ACHN (cell line): ENCODE measurements at regions not wholly inside any gene's neighbourhood (a gene's known extent, or its start where the extent isn't known, plus 50 kb on each side); places are given as distances from the start of the nearest gene placed in this dataset.
A peak's percentile ranks its signal among the peaks of the same experiment; 100 is the strongest.

Source experiments
- DNase-seq: peaks from one replicate; pipeline ENCODE4 v3.0.0-alpha.2; 2015
- in situ Hi-C: cut with HindIII; loops from 2 replicates; pipeline ENCODE4 v1.10.0; 2017; ENCODE audit warnings: low sequenced_read_pairs, low pct_ligation_motif_present, low pct_unique_long_range_greater_than_20kb

GRCh38 chr6:44500074-44500473, 112.6 kb downstream of the CDC5L start:
- in situ Hi-C loops: no loop called here
- DNase-seq: no peak

- in situ Hi-C loops: no loop called here
- DNase-seq: no peak
Measured at GRCh38 chr6:44503471-44503870, 116.0 kb downstream of the CDC5L start.

- in situ Hi-C loops: no loop called here
- DNase-seq: no peak
Measured at GRCh38 chr6:44504301-44504791, 116.8 kb downstream of the CDC5L start.

GRCh38 chr6:44505751-44506150, 118.2 kb downstream of the CDC5L start:
- DNase-seq: no peak
- in situ Hi-C loops: no loop called here

GRCh38 chr6:44507014-44507413, 119.5 kb downstream of the CDC5L start:
- DNase-seq: no peak

GRCh38 chr6:44508646-44509045, 121.1 kb downstream of the CDC5L start:
- in situ Hi-C loops: no loop called here
- no peak for DNase-seq

More at GRCh38 chr6:44507014-44507413, 119.5 kb downstream of the CDC5L start:
- in situ Hi-C loops: no loop called here

GRCh38 chr6:44511126-44511525, 123.6 kb downstream of the CDC5L start:
- DNase-seq: no peak
- in situ Hi-C loops: no loop called here

GRCh38 chr6:44512868-44513741, 125.6 kb downstream of the CDC5L start:
- DNase-seq: peak; percentile 19
- in situ Hi-C loops: no loop called here

- in situ Hi-C loops: no loop called here
- DNase-seq: no peak
Measured at GRCh38 chr6:44514085-44514484, 126.6 kb downstream of the CDC5L start.

- no peak for DNase-seq
- in situ Hi-C loops: no loop called here
Measured at GRCh38 chr6:44514576-44515193, 127.2 kb downstream of the CDC5L start.

GRCh38 chr6:44522871-44523270, 135.4 kb downstream of the CDC5L start:
- in situ Hi-C loops: no loop called here
- no peak for DNase-seq

- in situ Hi-C loops: no loop called here
- no peak for DNase-seq
Measured at GRCh38 chr6:44524476-44525227, 137.1 kb downstream of the CDC5L start.

GRCh38 chr6:44525761-44526351, 138.3 kb downstream of the CDC5L start:
- DNase-seq: no peak
- in situ Hi-C loops: no loop called here

GRCh38 chr6:44527181-44527580, 139.7 kb downstream of the CDC5L start:
- no peak for DNase-seq
- in situ Hi-C loops: no loop called here

- DNase-seq: no peak
- in situ Hi-C loops: no loop called here
Measured at GRCh38 chr6:44527583-44528369, 140.3 kb downstream of the CDC5L start.

- in situ Hi-C loops: no loop called here
- no peak for DNase-seq
Measured at GRCh38 chr6:44528370-44528644, 140.8 kb downstream of the CDC5L start.

GRCh38 chr6:44528716-44529115, 141.2 kb downstream of the CDC5L start:
- in situ Hi-C loops: no loop called here
- no peak for DNase-seq

GRCh38 chr6:44529146-44529905, 141.8 kb downstream of the CDC5L start:
- in situ Hi-C loops: no loop called here
- no peak for DNase-seq
